Hematopoietic multipotent progenitor cell treated with erythropoietin and hydrocortisone succinate and interleukin-3 and kit ligand, for 4 days (in vitro differentiated cells): ENCODE measurements at regions not wholly inside any gene's neighbourhood (a gene's known extent, or its start where the extent isn't known, plus 50 kb on each side); places are given as distances from the start of the nearest gene placed in this dataset.
"Not testable (repeated sequence)": the region's sequence is repeated elsewhere in the genome, so short reads cannot be mapped to it uniquely, and the experiment has no call there.

ENCODE experiments used
- DNase-seq: peaks from one replicate; pipeline ENCODE4 v3.0.0-alpha.2; 2015

DNA sequence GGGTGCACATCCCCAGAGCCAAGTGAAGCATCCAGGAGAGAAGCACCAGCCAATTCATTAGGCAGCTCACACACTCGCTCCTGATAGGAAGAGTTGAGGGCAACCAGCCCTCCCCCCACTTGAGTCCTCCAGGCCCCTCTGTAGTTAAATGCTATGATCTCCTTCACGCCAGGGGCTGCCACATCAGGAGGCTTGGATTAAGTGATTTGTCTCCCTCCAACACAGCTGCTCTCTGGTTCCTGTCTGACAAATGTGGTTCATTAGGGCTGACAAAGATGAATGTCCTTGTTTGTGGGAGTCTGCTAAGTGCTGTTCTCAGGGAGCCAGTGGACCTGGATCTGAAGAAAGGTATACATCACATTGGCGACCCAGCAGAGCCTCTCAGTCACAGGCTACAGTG lies 94.5 kb upstream of the WSCD1 start:
- DNase-seq, result no peak

DNA sequence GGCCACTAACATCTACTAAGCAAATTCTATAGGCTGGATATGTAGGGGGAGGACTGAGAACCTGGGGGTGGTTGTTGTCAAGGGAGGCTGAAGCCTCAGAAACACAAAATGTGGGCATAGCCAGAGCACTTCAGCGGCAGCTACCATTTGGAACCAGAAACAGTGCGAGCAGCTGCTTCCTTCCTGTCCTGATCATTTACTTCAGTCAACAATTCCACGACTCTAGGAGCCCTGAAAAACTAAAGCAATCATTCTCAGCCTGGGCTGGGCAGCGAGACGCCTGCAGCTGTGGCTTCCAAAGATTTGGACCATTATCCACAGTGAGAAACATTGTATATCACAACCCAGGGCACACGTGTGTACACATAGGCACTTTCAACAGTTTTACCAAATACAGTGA lies 93.9 kb upstream of the WSCD1 start:
- no peak for DNase-seq

DNA sequence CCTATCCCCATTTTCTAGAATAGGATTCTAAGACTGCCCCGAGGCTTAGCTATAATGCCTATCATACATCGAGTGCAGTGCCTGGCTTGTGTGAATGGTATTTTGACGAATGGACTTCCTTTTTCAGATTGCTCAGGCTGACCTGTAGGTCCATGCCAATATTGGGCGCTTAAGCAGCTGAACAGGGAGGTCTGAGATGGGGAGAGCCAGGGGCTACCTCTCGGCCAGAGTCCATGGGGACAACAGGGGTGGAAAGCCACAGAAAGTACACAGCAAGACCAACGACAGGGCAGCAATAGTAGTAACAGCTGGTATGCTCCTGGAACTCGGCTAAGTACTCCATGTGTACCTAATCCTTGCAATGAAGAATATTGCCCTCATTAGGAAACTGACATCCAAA lies 91.7 kb upstream of the WSCD1 start:
- DNase-seq, result no peak

DNA sequence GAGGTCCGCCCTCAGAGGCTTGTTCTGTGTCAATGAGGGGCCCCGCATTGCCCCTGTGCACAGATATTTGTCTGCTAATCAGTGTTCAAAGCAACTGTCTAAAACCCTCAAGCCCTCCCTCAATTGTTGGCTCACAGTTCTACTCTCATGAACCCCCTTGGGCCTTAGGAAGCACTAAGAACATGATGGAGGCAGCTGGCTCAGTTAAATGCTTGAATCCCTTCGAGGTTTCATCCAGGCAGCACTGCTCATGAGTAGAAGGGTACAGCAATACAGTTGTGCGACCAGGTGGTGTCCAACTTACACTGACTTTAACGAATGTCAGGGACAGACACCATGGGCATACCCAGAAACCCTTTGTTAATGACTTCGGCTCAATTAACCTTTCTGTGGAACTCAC lies 89.2 kb upstream of the WSCD1 start:
- DNase-seq, result no peak

DNA sequence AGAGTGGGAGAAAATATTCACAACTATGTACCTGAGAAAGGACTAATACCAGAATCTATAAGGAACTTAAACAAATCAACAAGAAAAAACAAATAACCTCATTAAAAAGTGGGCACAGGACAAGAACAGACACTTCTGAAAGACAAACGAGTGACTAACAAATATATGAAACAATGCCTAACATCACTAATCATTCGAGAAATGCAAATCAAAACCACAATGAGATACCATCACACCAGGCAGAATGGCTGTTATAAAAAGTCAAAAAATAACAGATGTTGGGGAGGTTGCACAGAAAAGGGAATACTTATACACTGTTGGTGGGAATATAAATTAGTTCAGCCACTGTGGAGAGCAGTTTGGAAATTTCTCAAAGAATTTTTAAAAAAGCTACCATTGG lies 83.5 kb upstream of the WSCD1 start:
- no peak for DNase-seq

DNA sequence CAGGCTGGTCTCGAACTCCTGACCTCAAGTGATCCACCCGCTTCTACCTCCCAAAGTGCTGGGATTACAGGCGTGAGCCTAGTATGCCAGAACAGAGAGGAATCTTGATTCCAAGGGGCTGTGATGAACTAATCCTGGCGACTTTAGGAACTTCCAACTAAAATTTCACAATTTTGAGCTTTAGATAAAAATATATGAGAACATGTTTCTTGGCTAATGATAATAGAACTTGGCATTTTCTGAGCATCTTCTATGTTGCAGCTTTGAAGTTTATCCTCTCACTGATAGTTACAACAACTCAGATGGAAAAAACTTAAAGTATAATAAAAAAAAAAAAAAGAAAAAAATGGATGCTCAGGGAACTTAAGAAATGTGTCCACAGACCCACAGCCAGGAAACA lies 69.8 kb upstream of the WSCD1 start:
- DNase-seq, result no peak

DNA sequence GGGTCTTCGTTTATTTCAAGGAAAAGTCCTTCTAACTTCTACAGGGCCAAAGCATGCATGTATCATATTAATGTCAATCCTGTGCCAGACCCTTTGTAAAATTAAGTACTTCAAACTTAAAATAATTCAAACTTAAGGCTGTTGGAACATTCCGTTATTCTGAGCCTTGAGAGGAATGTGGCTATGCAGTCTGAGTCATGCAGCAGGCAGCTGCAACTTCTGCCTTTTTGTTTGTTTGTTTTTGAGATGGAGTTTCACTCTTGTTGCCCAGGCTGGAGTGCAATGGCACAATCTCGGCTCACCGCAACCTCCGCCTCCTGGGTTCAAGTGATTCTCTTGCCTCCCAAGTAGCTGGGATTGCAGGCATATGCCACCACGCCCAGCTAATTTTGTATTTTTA lies 67.0 kb upstream of the WSCD1 start:
- not testable (repeated sequence) for DNase-seq

DNA sequence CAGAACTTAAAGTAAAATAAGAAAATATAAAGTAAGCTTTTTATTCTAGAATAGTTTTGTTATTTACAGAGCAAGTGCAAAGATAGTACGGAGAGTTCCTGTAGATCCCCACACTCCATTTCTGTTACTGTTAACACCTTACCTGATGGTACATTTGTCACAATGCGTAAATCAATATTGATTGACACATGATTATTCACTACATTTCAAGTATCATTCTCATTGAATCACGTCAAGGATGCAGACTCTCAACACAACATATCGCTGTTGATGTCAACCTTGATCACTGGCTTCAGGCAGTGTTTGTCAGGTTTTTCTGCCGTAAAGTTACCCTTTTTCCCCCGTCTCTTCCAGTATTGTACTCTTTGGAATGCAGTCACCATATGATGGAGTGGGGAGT lies 64.2 kb upstream of the WSCD1 start:
- DNase-seq, result no peak

DNA sequence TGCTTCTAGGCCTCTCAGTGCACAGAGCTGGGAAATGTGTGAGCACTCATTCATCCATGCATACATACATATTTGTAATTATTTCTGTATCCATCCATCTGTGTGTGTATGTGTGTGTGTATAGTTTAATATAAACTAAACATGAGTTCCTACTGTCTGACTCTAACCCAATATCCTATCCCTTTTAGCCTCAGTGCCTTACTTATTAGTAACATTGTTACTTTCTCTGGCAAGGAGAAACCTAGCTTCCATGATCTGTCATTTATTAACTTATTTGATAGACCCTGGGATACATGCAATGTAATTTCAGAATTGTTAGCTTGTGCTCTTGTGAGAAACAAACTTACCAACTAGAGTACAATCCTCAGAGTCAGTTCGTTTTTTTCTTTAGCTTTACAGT lies 59.0 kb upstream of the WSCD1 start:
- no peak for DNase-seq

DNA sequence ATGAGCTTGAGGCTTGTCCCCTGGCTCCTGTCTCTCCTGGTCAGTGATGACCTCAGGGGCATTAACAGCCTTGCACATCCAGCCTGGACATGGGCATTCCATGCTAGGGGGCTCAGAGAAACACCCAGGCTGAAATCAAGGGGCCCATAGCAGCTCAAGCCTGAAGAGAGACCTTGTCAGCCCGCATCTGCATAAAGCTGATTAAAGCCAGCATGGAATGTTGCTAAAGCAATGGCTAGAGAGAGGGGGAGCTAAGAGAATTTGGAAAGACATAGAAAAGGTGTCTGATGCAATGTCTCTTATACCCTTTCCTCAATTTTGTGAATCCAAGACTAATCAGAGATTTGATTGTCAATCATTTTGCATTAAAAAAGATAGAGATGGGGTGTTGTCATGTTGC lies 51.4 kb upstream of the WSCD1 start:
- no peak for DNase-seq

DNA sequence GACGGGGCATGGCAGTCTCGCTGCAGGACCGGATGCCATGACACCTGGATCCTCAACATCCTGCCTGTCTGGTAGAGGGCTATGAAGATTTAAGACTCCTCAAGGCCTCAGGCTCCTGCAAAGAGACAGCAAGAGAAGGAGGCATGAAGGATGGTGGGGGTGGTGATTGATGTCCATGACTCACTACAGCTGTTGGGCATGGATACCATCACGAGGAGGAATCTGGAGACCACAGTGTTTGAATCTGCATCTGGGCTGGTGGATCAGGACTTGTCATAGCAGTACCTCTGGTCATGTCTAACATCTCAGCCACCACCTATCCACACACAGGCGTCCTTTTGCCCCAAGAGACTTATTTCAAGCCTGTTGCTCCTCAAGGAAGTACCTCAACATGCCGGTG lies 50.2 kb upstream of the WSCD1 start:
- DNase-seq, result no peak

DNA sequence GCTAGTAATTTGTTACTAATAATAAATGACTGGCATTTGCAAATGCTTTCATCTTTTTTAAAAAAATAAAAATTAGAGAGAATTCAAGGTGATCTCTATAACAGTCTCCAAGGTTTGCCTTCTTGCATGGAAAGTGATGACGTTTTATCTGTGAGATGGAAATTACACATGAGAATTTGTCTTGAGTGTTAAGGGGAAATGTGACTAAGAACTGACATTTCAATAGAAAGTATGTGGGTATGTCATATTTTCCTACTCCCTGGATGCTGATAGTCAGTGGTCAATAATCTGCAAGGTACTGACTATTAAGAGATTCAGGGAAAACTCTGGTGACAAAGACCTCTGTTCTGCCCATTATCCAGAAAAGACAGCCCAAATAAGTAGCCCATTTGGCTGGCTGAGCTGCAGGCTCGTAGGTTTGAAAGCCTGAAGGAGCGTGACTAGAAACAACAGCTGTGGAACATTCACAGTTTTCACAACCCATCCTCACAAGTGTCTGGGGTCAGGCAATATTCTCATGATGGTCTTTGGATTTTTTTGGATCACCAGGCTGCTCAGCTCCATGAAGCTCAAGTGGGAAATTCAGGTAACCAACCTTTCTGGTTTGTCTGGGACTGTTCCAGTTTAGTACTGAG lies 49.7 kb upstream of the WSCD1 start:
- DNase-seq, result no peak
